ENCODE measurements at regions not wholly inside any gene's neighbourhood (a gene's known extent, or its start where the extent isn't known, plus 50 kb on each side); places are given as distances from the start of the nearest gene placed in this dataset.

GRCh38 chr3:117874904-117875874 lies 1159.5 kb downstream of the IGSF11 start:
- TF ChIP-seq CTCF (IDR thresholded peaks at IDR 0.05; ENCODE audit: control extremely low read depth in 1 of 3, insufficient read depth in 1 of 3, low read depth in 1 of 3, low read length in 3 of 3) (no peak), HDAC2 (IDR thresholded peaks at IDR 0.05; ENCODE audit: borderline replicate concordance in 1 of 2, low read depth in 2 of 2, low read length in 2 of 2) (no peak), MAX (IDR thresholded peaks at IDR 0.05) (no peak), SRF (IDR thresholded peaks at IDR 0.05; ENCODE audit: low read depth, low read length) (no peak), RBBP5 (IDR thresholded peaks at IDR 0.05; ENCODE audit: borderline replicate concordance, low read depth, low read length) (no peak), SIN3A (conservative IDR thresholded peaks at IDR 0.05 in 1 of 2, IDR thresholded peaks at IDR 0.05 in 1 of 2; ENCODE audit: low read depth in 1 of 2, low read length in 2 of 2) (no peak), MAFK (IDR thresholded peaks at IDR 0.05; ENCODE audit: low read depth, low read length) (no peak), BCL11A (IDR thresholded peaks at IDR 0.05; ENCODE audit: low read depth in 2 of 2, low read length in 2 of 2) (no peak), CREB1 (IDR thresholded peaks at IDR 0.05) (no peak), SP1 (IDR thresholded peaks at IDR 0.05; ENCODE audit: low read depth, low read length) (no peak), YY1 (IDR thresholded peaks at IDR 0.05; ENCODE audit: low read depth, low read length) (no peak), TAF7 (optimal IDR thresholded peaks at IDR 0.05; ENCODE audit: borderline replicate concordance, low read depth, low read length) (no peak)
